ENCODE measurements at regions not wholly inside any gene's neighbourhood (a gene's known extent, or its start where the extent isn't known, plus 50 kb on each side); places are given as distances from the start of the nearest gene placed in this dataset.

- no peaks in the 10 kb centered on the region for H3K79me2 ChIP-seq (ENCODE audit: insufficient read depth, low read length)
- no peaks in the 10 kb centered on the region for H3K4me1 ChIP-seq (ENCODE audit: insufficient read depth, low read length, poor library complexity, severe bottlenecking)
- H3K27me3 ChIP-seq (ENCODE audit: insufficient read depth, low read length, poor library complexity, severe bottlenecking) = no peaks in the 10 kb centered on the region
- no peak overlapping the region for H2AFZ ChIP-seq (ENCODE audit: low read length)
- TF ChIP-seq CTCF (conservative IDR thresholded peaks at IDR 0.05; ENCODE audit: low read length) = no peak
- no peak for TF ChIP-seq EZH2phosphoT487 (IDR thresholded peaks at IDR 0.05; ENCODE audit: borderline replicate concordance)
- H3K36me3 ChIP-seq (ENCODE audit: insufficient read depth, low read length) = no peaks in the 10 kb centered on the region
- no peaks in the 10 kb centered on the region for H3K9me3 ChIP-seq (ENCODE audit: insufficient read depth, low read depth, low read length)
- no peak overlapping the region for H3K4me2 ChIP-seq (ENCODE audit: low read depth, low read length, poor library complexity, severe bottlenecking)
- no peaks in the 10 kb centered on the region for H3K9me2 ChIP-seq (replicated peaks; ENCODE audit: low read depth, low read length)
- H3K9ac ChIP-seq (ENCODE audit: low read depth, low read length, poor library complexity, severe bottlenecking) = no peak overlapping the region
- no peak overlapping the region for H3K4me3 ChIP-seq (ENCODE audit: low read length, poor library complexity, severe bottlenecking)
- no peaks in the 10 kb centered on the region for H4K20me1 ChIP-seq (ENCODE audit: insufficient read depth, low read length, poor library complexity, severe bottlenecking)
- no peaks in the 10 kb centered on the region for H3F3A ChIP-seq (ENCODE audit: low read depth)
Observed at GRCh38 chr12:19925841-19926240, 442.5 kb upstream of the PDE3A start.

- H2AFZ ChIP-seq (ENCODE audit: low read length) = no peak overlapping the region
- H3K9ac ChIP-seq (ENCODE audit: low read depth, low read length, poor library complexity, severe bottlenecking) = no peak overlapping the region
- H3K27me3 ChIP-seq (ENCODE audit: insufficient read depth, low read length, poor library complexity, severe bottlenecking) = no peaks in the 10 kb centered on the region
- no peak for TF ChIP-seq CTCF (conservative IDR thresholded peaks at IDR 0.05; ENCODE audit: low read length)
- no peaks in the 10 kb centered on the region for H3K79me2 ChIP-seq (ENCODE audit: insufficient read depth, low read length)
- H3K4me1 ChIP-seq (ENCODE audit: insufficient read depth, low read length, poor library complexity, severe bottlenecking) = no peaks in the 10 kb centered on the region
- H3K36me3 ChIP-seq (ENCODE audit: insufficient read depth, low read length) = no peaks in the 10 kb centered on the region
- no peaks in the 10 kb centered on the region for H3K9me3 ChIP-seq (ENCODE audit: insufficient read depth, low read depth, low read length)
- no peak overlapping the region for H3K4me3 ChIP-seq (ENCODE audit: low read length, poor library complexity, severe bottlenecking)
- H3K9me2 ChIP-seq (replicated peaks; ENCODE audit: low read depth, low read length) = no peaks in the 10 kb centered on the region
- no peak overlapping the region for H3K4me2 ChIP-seq (ENCODE audit: low read depth, low read length, poor library complexity, severe bottlenecking)
- no peaks in the 10 kb centered on the region for H3F3A ChIP-seq (ENCODE audit: low read depth)
- no peaks in the 10 kb centered on the region for H4K20me1 ChIP-seq (ENCODE audit: insufficient read depth, low read length, poor library complexity, severe bottlenecking)
Observed at GRCh38 chr12:19926266-19926665, 442.1 kb upstream of the PDE3A start.

- H3K4me2 ChIP-seq (ENCODE audit: low read depth, low read length, poor library complexity, severe bottlenecking) = no peak overlapping the region
- TF ChIP-seq EZH2phosphoT487 (IDR thresholded peaks at IDR 0.05; ENCODE audit: borderline replicate concordance) (no peak), CTCF (conservative IDR thresholded peaks at IDR 0.05; ENCODE audit: low read length) (no peak)
- H3K79me2 ChIP-seq (ENCODE audit: insufficient read depth, low read length) = no peaks in the 10 kb centered on the region
- no peaks in the 10 kb centered on the region for H3K27me3 ChIP-seq (ENCODE audit: insufficient read depth, low read length, poor library complexity, severe bottlenecking)
- H3K4me3 ChIP-seq (ENCODE audit: low read length, poor library complexity, severe bottlenecking) = no peak overlapping the region
- no peaks in the 10 kb centered on the region for H3K36me3 ChIP-seq (ENCODE audit: insufficient read depth, low read length)
- no peaks in the 10 kb centered on the region for H3K4me1 ChIP-seq (ENCODE audit: insufficient read depth, low read length, poor library complexity, severe bottlenecking)
- no peaks in the 10 kb centered on the region for H3K9me3 ChIP-seq (ENCODE audit: insufficient read depth, low read depth, low read length)
- H3K9me2 ChIP-seq (replicated peaks; ENCODE audit: low read depth, low read length) = no peaks in the 10 kb centered on the region
- no peaks in the 10 kb centered on the region for H3F3A ChIP-seq (ENCODE audit: low read depth)
- no peak overlapping the region for H2AFZ ChIP-seq (ENCODE audit: low read length)
- H4K20me1 ChIP-seq (ENCODE audit: insufficient read depth, low read length, poor library complexity, severe bottlenecking) = no peaks in the 10 kb centered on the region
- H3K9ac ChIP-seq (ENCODE audit: low read depth, low read length, poor library complexity, severe bottlenecking) = no peak overlapping the region
Observed at GRCh38 chr12:19927661-19928060, 440.7 kb upstream of the PDE3A start.
